Hepatocyte (in vitro differentiated cells): ENCODE measurements at regions not wholly inside any gene's neighbourhood (a gene's known extent, or its start where the extent isn't known, plus 50 kb on each side); places are given as distances from the start of the nearest gene placed in this dataset.

ENCODE experiments used
- DNase-seq: peaks from one replicate; pipeline ENCODE4 v3.0.0-alpha.2; 2016; ENCODE audit warnings: low spot score
- H2AFZ ChIP-seq: fragments of 200-600 bp; sonication (generic); 2 replicates; pipeline ENCODE4 v1.6.0; 2016; ENCODE audit warnings: antibody characterized with exemption, mild to moderate bottlenecking
- H3K27ac ChIP-seq: fragments of 200-600 bp; sonication (generic); 2 replicates; pipeline ENCODE4 v1.5.1; 2016; ENCODE audit warnings: mild to moderate bottlenecking
- H3K27me3 ChIP-seq: fragments of 200-600 bp; sonication (generic); 2 replicates; pipeline ENCODE4 v1.6.1; 2016
- H3K36me3 ChIP-seq: fragments of 200-600 bp; sonication (generic); replicated peaks from 2 replicates; pipeline ENCODE4 v1.5.1; 2016; ENCODE audit warnings: low read depth; ENCODE audit not compliant: insufficient read depth
- H3K4me1 ChIP-seq: fragments of 200-600 bp; sonication (generic); 2 replicates; pipeline ENCODE4 v1.5.1; 2016; ENCODE audit warnings: mild to moderate bottlenecking, moderate library complexity; ENCODE audit not compliant: insufficient read depth
- H3K4me2 ChIP-seq: fragments of 200-600 bp; sonication (generic); 2 replicates; pipeline ENCODE4 v1.6.0; 2016
- H3K4me3 ChIP-seq: fragments of 200-600 bp; sonication (generic); 2 replicates; pipeline ENCODE4 v1.5.1; 2016; ENCODE audit warnings: mild to moderate bottlenecking
- H3K79me2 ChIP-seq: fragments of 200-600 bp; sonication (generic); 2 replicates; pipeline ENCODE4 v1.6.0; 2017; ENCODE audit warnings: mild to moderate bottlenecking
- H3K9me2 ChIP-seq: fragments of 200-600 bp; sonication (generic); replicated peaks from 2 replicates; pipeline ENCODE4 v1.6.0; 2017; ENCODE audit warnings: mild to moderate bottlenecking; ENCODE audit not compliant: insufficient read depth
- H3K9me3 ChIP-seq: fragments of 200-600 bp; sonication (generic); 2 replicates; pipeline ENCODE4 v1.5.1; 2016; ENCODE audit warnings: low read depth, mild to moderate bottlenecking
- H4K20me1 ChIP-seq: fragments of 200-600 bp; sonication (generic); 2 replicates; pipeline ENCODE4 v1.6.0; 2016; ENCODE audit warnings: mild to moderate bottlenecking; ENCODE audit not compliant: insufficient read depth, poor library complexity, severe bottlenecking
- CTCF ChIP-seq: fragments of 200-600 bp; sonication (generic); IDR thresholded peaks from 2 replicates; pipeline ENCODE4 v1.5.1; 2016; ENCODE audit warnings: antibody characterized with exemption, mild to moderate bottlenecking; ENCODE audit not compliant: poor library complexity
- EZH2 ChIP-seq: fragments of 200-600 bp; sonication (generic); IDR thresholded peaks from 2 replicates; pipeline ENCODE4 v1.6.1; 2016; ENCODE audit warnings: antibody characterized with exemption, mild to moderate bottlenecking, borderline replicate concordance
- EZH2phosphoT487 ChIP-seq: fragments of 200-600 bp; sonication (generic); IDR thresholded peaks from one replicate; pipeline ENCODE4 v1.6.1; 2018; ENCODE audit warnings: antibody characterized with exemption, mild to moderate bottlenecking, low read depth, moderate library complexity; ENCODE audit not compliant: unreplicated experiment, severe bottlenecking
- WGBS: methylation state at CpG from one replicate; pipeline ENCODE4 v1.1.6; 2016; ENCODE audit warnings: low lambda C conversion rate; ENCODE audit errors: missing lambda C conversion rate; 5-methylcytosine and 5-hydroxymethylcytosine counted together

GRCh38 chr6:16824845-16825685 is 63.8 kb upstream of the ATXN1 start:
- Histone ChIP-seq H3K27me3 (no peaks in the 10 kb centered on the region), H3K36me3 (no peaks in the 10 kb centered on the region), H3K9me2 (no peaks in the 10 kb centered on the region), H3K4me1 (no peaks in the 10 kb centered on the region), H2AFZ (no peak overlapping the region), H3K4me2 (no peak overlapping the region), H3K79me2 (no peaks in the 10 kb centered on the region), H3K9me3 (no peaks in the 10 kb centered on the region), H3K27ac (no peak overlapping the region), H4K20me1 (no peaks in the 10 kb centered on the region), H3K4me3 (no peak overlapping the region)
- DNase-seq = no peak
- 94% methylated on average over 10 of the region's 10 CpGs for WGBS
- TF ChIP-seq EZH2 (no peak), EZH2phosphoT487 (no peak), CTCF (no peak)

GRCh38 chr6:16823718-16824352 is 62.6 kb upstream of the ATXN1 start:
- H3K9me3 ChIP-seq = no peaks in the 10 kb centered on the region
- no peaks in the 10 kb centered on the region for H3K9me2 ChIP-seq
- WGBS = 100% methylated on average over 2 of the region's 2 CpGs
- no peaks in the 10 kb centered on the region for H3K36me3 ChIP-seq
- no peaks in the 10 kb centered on the region for H3K4me1 ChIP-seq
- H3K27ac ChIP-seq = no peak overlapping the region
- no peaks in the 10 kb centered on the region for H4K20me1 ChIP-seq
- no peaks in the 10 kb centered on the region for H3K79me2 ChIP-seq
- no peak overlapping the region for H3K4me2 ChIP-seq
- H3K4me3 ChIP-seq = no peak overlapping the region
- H2AFZ ChIP-seq = no peak overlapping the region
- DNase-seq = no peak
- TF ChIP-seq EZH2 (no peak), EZH2phosphoT487 (no peak), CTCF (no peak)
- H3K27me3 ChIP-seq = no peaks in the 10 kb centered on the region

- H2AFZ ChIP-seq = no peak overlapping the region
- H3K4me3 ChIP-seq = no peak overlapping the region
- H3K9me2 ChIP-seq = no peaks in the 10 kb centered on the region
- 83% methylated on average over 8 of the region's 8 CpGs for WGBS
- no peak overlapping the region for H3K27ac ChIP-seq
- H4K20me1 ChIP-seq = no peaks in the 10 kb centered on the region
- no peaks in the 10 kb centered on the region for H3K79me2 ChIP-seq
- no peak for DNase-seq
- TF ChIP-seq CTCF (no peak), EZH2phosphoT487 (no peak), EZH2 (no peak)
- no peaks in the 10 kb centered on the region for H3K36me3 ChIP-seq
- H3K4me2 ChIP-seq = no peak overlapping the region
- no peaks in the 10 kb centered on the region for H3K4me1 ChIP-seq
- H3K9me3 ChIP-seq = no peaks in the 10 kb centered on the region
- no peaks in the 10 kb centered on the region for H3K27me3 ChIP-seq
Observed at GRCh38 chr6:16822975-16823717, 61.9 kb upstream of the ATXN1 start.
